CD14-positive monocyte (primary cell): ENCODE measurements at regions not wholly inside any gene's neighbourhood (a gene's known extent, or its start where the extent isn't known, plus 50 kb on each side); places are given as distances from the start of the nearest gene placed in this dataset.

Experiments used
- DNase-seq, 3 donors: peaks; one replicate each; pipeline ENCODE4 v3.0.0-alpha.2; 2011 to 2022
- H2AFZ ChIP-seq: 2 replicates; pipeline ENCODE4 v1.6.0; 2012; ENCODE audit warnings: mild to moderate bottlenecking, low read depth, low read length, inconsistent platforms; ENCODE audit not compliant: insufficient read depth, poor library complexity, severe bottlenecking
- H3K27ac ChIP-seq, 2 donors: 1 replicate in 1 of 2; 2 replicates in 1 of 2; pipeline ENCODE4 v1.5.1; 2012 to 2013; ENCODE audit warnings: low read length in 2 of 2, control low read depth in 1 of 2, inconsistent platforms in 1 of 2, low read depth in 1 of 2, mild to moderate bottlenecking in 1 of 2
- H3K27me3 ChIP-seq, 2 donors: one replicate each; pipeline versions ENCODE4 v1.6.0 to v1.6.1; 2011 to 2013; ENCODE audit warnings: low read length in 2 of 2; ENCODE audit not compliant: control insufficient read depth in 2 of 2, insufficient read depth in 2 of 2
- H3K36me3 ChIP-seq, 2 donors: replicated peaks in 1 of 2; 1 replicate in 1 of 2; 2 replicates in 1 of 2; pipeline versions ENCODE4 v1.5.1 to v1.6.1; 2012 to 2013; ENCODE audit warnings: low read length in 2 of 2, control low read depth in 1 of 2, inconsistent platforms in 1 of 2, mild to moderate bottlenecking in 1 of 2; ENCODE audit not compliant: insufficient read depth in 2 of 2, control insufficient read depth in 1 of 2
- H3K4me1 ChIP-seq, 2 donors: 1 replicate in 1 of 2; 2 replicates in 1 of 2; pipeline versions ENCODE4 v1.5.1 to v1.6.1; 2012 to 2013; ENCODE audit warnings: low read length in 2 of 2, control low read depth in 1 of 2, inconsistent platforms in 1 of 2, mild to moderate bottlenecking in 1 of 2, moderate library complexity in 1 of 2; ENCODE audit not compliant: insufficient read depth in 2 of 2, control insufficient read depth in 1 of 2
- H3K4me2 ChIP-seq: replicated peaks from 2 replicates; pipeline ENCODE3; 2012; ENCODE audit warnings: low read length, moderate library complexity, mild to moderate bottlenecking; ENCODE audit not compliant: poor library complexity, severe bottlenecking; ENCODE audit errors: extremely low read depth
- H3K4me3 ChIP-seq, 3 experiments: fragments of 200-600 bp in 1 of 3; sonication (generic) in 1 of 3; replicated peaks in 1 of 3; 1 replicate in 2 of 3; 2 replicates in 1 of 3; pipeline ENCODE4 v1.5.1; 2011 to 2013; ENCODE audit warnings: low read length in 3 of 3, mild to moderate bottlenecking in 3 of 3, control low read depth in 2 of 3, low read depth in 2 of 3, inconsistent platforms in 1 of 3, moderate library complexity in 1 of 3
- H3K79me2 ChIP-seq: 2 replicates; pipeline ENCODE4 v1.6.0; 2012; ENCODE audit warnings: mild to moderate bottlenecking, control low read depth, inconsistent platforms, low read length, moderate library complexity; ENCODE audit not compliant: insufficient read depth
- H3K9ac ChIP-seq: 2 replicates; pipeline ENCODE4 v1.6.0; 2017; ENCODE audit warnings: low read length, mild to moderate bottlenecking; ENCODE audit not compliant: insufficient read depth, poor library complexity, severe bottlenecking
- H3K9me3 ChIP-seq, 2 donors: replicated peaks in 1 of 2; 1 replicate in 1 of 2; 2 replicates in 1 of 2; pipeline versions ENCODE4 v1.5.1 to v1.6.1; 2012 to 2013; ENCODE audit warnings: low read length in 2 of 2, control low read depth in 1 of 2; ENCODE audit not compliant: control insufficient read depth in 1 of 2, insufficient read depth in 1 of 2
- H4K20me1 ChIP-seq: 2 replicates; pipeline ENCODE4 v1.6.0; 2012; ENCODE audit warnings: mild to moderate bottlenecking, low read length, control low read depth, moderate library complexity; ENCODE audit not compliant: insufficient read depth
- H3K27ac Mint-ChIP-seq, 7 donors: one replicate each; pipeline ENCODE4 v1.8.0; 2020; ENCODE audit warnings: mild to moderate bottlenecking in 7 of 7, mixed read lengths in 7 of 7, moderate library complexity in 6 of 7, inconsistent platforms in 2 of 7
- H3K27me3 Mint-ChIP-seq, 3 donors: one replicate each; pipeline ENCODE4 v1.8.0; 2021 to 2022; ENCODE audit warnings: low read depth in 3 of 3, mild to moderate bottlenecking in 3 of 3, mixed read lengths in 3 of 3, moderate library complexity in 3 of 3, inconsistent platforms in 1 of 3
- H3K36me3 Mint-ChIP-seq, 2 donors: one replicate each; pipeline ENCODE4 v1.8.0; 2020; ENCODE audit warnings: mixed read lengths in 2 of 2, inconsistent platforms in 1 of 2, mild to moderate bottlenecking in 1 of 2
- H3K4me1 Mint-ChIP-seq: one replicate; pipeline ENCODE4 v1.8.0; 2020; ENCODE audit warnings: mild to moderate bottlenecking, mixed read lengths
- H3K4me3 Mint-ChIP-seq, 2 donors: one replicate each; pipeline ENCODE4 v1.8.0; 2020; ENCODE audit warnings: mild to moderate bottlenecking in 2 of 2, mixed read lengths in 2 of 2, moderate library complexity in 1 of 2
- H3K9me3 Mint-ChIP-seq, 7 donors: one replicate each; pipeline ENCODE4 v1.8.0; 2020 to 2022; ENCODE audit warnings: mixed read lengths in 7 of 7, mild to moderate bottlenecking in 6 of 7, moderate library complexity in 6 of 7, inconsistent platforms in 2 of 7
- WGBS: methylation state at CpG from one replicate; pipeline ENCODE4 v1.1.5; 2013; ENCODE audit warnings: missing lambda C conversion rate; ENCODE audit not compliant: insufficient coverage; 5-methylcytosine and 5-hydroxymethylcytosine counted together
- intact Hi-C, 2 donors: fragments of 100-400 bp; cut with micrococcal nuclease; formaldehyde crosslinking; loops; one replicate each; pipeline versions ENCODE4 v1.15.0 to v1.15.1; 2023
- TF ChIP-seq, protein P1 (sequence below): fragments of 200-600 bp; IDR thresholded peaks from one replicate; pipeline ENCODE4 v1.8.0; 2022; ENCODE audit warnings: antibody characterized with exemption, mild to moderate bottlenecking

GRCh38 chr18:10018289-10018688, 104.5 kb downstream of the VAPA start:
- Histone ChIP-seq H3K9ac (no peak overlapping the region), H4K20me1 (no peaks in the 10 kb centered on the region), H2AFZ (peak overlapping the region; percentile 17), H3K9me3 (no peaks in the 10 kb centered on the region), H3K36me3 (no peaks in the 10 kb centered on the region), H3K4me2 (no peak overlapping the region), H3K79me2 (no peaks in the 10 kb centered on the region), H3K27ac (peak overlapping the region in 1 of 2 donors; percentile 83), H3K4me1 (peaks cover 56 to 67% of the 10 kb centered on the region in 2 donors), H3K27me3 (no peaks in the 10 kb centered on the region), H3K4me3 (no peak overlapping the region)
- TF ChIP-seq, protein P1, sequence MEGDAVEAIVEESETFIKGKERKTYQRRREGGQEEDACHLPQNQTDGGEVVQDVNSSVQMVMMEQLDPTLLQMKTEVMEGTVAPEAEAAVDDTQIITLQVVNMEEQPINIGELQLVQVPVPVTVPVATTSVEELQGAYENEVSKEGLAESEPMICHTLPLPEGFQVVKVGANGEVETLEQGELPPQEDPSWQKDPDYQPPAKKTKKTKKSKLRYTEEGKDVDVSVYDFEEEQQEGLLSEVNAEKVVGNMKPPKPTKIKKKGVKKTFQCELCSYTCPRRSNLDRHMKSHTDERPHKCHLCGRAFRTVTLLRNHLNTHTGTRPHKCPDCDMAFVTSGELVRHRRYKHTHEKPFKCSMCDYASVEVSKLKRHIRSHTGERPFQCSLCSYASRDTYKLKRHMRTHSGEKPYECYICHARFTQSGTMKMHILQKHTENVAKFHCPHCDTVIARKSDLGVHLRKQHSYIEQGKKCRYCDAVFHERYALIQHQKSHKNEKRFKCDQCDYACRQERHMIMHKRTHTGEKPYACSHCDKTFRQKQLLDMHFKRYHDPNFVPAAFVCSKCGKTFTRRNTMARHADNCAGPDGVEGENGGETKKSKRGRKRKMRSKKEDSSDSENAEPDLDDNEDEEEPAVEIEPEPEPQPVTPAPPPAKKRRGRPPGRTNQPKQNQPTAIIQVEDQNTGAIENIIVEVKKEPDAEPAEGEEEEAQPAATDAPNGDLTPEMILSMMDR, result no peak
- DNase-seq, result no peak
- H3K9me3 Mint-ChIP-seq, result peaks cover 0 to 2% (median 2%) of the 10 kb centered on the region in 7 donors
- H3K27me3 Mint-ChIP-seq, result peaks cover 0 to 2% (median 0%) of the 10 kb centered on the region in 3 donors
- intact Hi-C loops, result loop anchor here in 1 of 2 donors (10.0 kb wide), 1 partner anchor 57 kb away; no protein-coding TSS in a partner anchor
- H3K4me3 Mint-ChIP-seq, result no peak overlapping the region
- WGBS, result no CpG with 5 or more reads among the region's 5 CpGs
- peaks cover 3 to 7% of the 10 kb centered on the region in 2 donors for H3K36me3 Mint-ChIP-seq
- H3K27ac Mint-ChIP-seq, result peak overlapping the region in 3 of 7 donors; percentile 28 to 96 (median 95)
- peaks cover 62% of the 10 kb centered on the region for H3K4me1 Mint-ChIP-seq

DNA sequence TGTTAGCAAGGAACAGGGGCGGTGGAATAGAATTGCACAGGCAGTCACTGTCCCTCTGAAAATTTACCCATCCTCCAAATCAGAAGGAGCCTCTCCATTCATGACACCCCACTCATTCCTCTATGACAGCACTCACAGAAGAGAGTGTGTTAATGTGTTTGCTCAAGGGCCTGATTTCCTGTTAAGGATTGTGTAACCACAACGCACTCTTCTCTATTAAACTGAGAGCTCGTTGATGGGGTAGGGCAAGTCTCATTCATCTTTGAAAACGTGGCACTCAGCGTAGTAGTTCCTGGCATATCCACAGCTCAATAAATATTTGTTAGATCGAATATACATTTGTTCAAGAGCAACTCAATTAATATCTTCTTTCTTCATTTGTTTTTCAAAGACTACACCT, 106.4 kb downstream of the VAPA start:
- H3K9me3 ChIP-seq, result no peaks in the 10 kb centered on the region
- H3K9ac ChIP-seq, result no peak overlapping the region
- H3K27ac ChIP-seq, result peak overlapping the region in 1 of 2 donors; percentile 76
- H3K4me1 Mint-ChIP-seq, result peaks cover 75% of the 10 kb centered on the region
- H3K4me3 ChIP-seq, result peak overlapping the region in 1 of 3 experiments; percentile 43
- no peaks in the 10 kb centered on the region for H4K20me1 ChIP-seq
- H3K36me3 Mint-ChIP-seq, result peaks cover 3 to 6% of the 10 kb centered on the region in 2 donors
- peak; percentile 67 to 86 (median 77) for DNase-seq
- WGBS, result no CpG with 5 or more reads among the region's 6 CpGs
- H3K4me1 ChIP-seq, result peaks cover 71 to 83% of the 10 kb centered on the region in 2 donors
- peaks cover 0 to 2% (median 2%) of the 10 kb centered on the region in 7 donors for H3K9me3 Mint-ChIP-seq
- H3K36me3 ChIP-seq, result no peaks in the 10 kb centered on the region
- intact Hi-C loops, result no loop called here
- H2AFZ ChIP-seq, result no peak overlapping the region
- no peaks in the 10 kb centered on the region for H3K79me2 ChIP-seq
- peak overlapping the region; percentile 43 for H3K4me2 ChIP-seq
- H3K4me3 Mint-ChIP-seq, result peak overlapping the region; percentile 4 to 49
- peaks cover 0 to 2% (median 0%) of the 10 kb centered on the region in 3 donors for H3K27me3 Mint-ChIP-seq
- H3K27ac Mint-ChIP-seq, result peak overlapping the region; percentile 69 to 92 (median 81)
- no peaks in the 10 kb centered on the region for H3K27me3 ChIP-seq
- TF ChIP-seq, protein P1, result no peak
